NCI-H748 (cell line): ENCODE measurements at regions not wholly inside any gene's neighbourhood (a gene's known extent, or its start where the extent isn't known, plus 50 kb on each side); places are given as distances from the start of the nearest gene placed in this dataset.

Source experiments
- DNase-seq: peaks from one replicate; lab custom pipeline; 2025; ENCODE audit not compliant: unreplicated experiment; lab: John Stamatoyannopoulos, UW

GRCh38 chr1:87903242-87903641, 574.6 kb downstream of the LMO4 start:
- no peak for DNase-seq

GRCh38 chr1:87904651-87905050, 576.0 kb downstream of the LMO4 start:
- no peak for DNase-seq

GRCh38 chr1:87905651-87906050, 577.0 kb downstream of the LMO4 start:
- no peak for DNase-seq

- no peak for DNase-seq
These were observed 577.4 kb downstream of the LMO4 start for GRCh38 chr1:87906078-87906477.

- no peak for DNase-seq
These were observed 584.7 kb downstream of the LMO4 start for GRCh38 chr1:87913361-87913760.

GRCh38 chr1:87914396-87914795, 585.7 kb downstream of the LMO4 start:
- DNase-seq: no peak

GRCh38 chr1:87915771-87916170, 587.1 kb downstream of the LMO4 start:
- DNase-seq: no peak

GRCh38 chr1:87916965-87917364, 588.3 kb downstream of the LMO4 start:
- DNase-seq: no peak

GRCh38 chr1:87918398-87918797, 589.7 kb downstream of the LMO4 start:
- DNase-seq: no peak

- DNase-seq: no peak
These were observed 594.2 kb downstream of the LMO4 start for GRCh38 chr1:87922885-87923284.

- DNase-seq: no peak
These were observed 597.6 kb downstream of the LMO4 start for GRCh38 chr1:87926131-87926830.

- DNase-seq: no peak
These were observed 598.2 kb downstream of the LMO4 start for GRCh38 chr1:87926921-87927320.

GRCh38 chr1:87927391-87928280, 599.0 kb downstream of the LMO4 start:
- no peak for DNase-seq

GRCh38 chr1:87928623-87929022, 599.9 kb downstream of the LMO4 start:
- no peak for DNase-seq

GRCh38 chr1:87929906-87930305, 601.2 kb downstream of the LMO4 start:
- no peak for DNase-seq

GRCh38 chr1:87930796-87931195, 602.1 kb downstream of the LMO4 start:
- no peak for DNase-seq

GRCh38 chr1:87933171-87933570, 604.5 kb downstream of the LMO4 start:
- no peak for DNase-seq

GRCh38 chr1:87935130-87935529, 606.5 kb downstream of the LMO4 start:
- DNase-seq: no peak

GRCh38 chr1:87937831-87938395, 609.2 kb downstream of the LMO4 start:
- DNase-seq: no peak

- DNase-seq: no peak
These were observed 610.0 kb downstream of the LMO4 start for GRCh38 chr1:87938631-87939030.

- no peak for DNase-seq
These were observed 610.8 kb downstream of the LMO4 start for GRCh38 chr1:87939444-87939843.

GRCh38 chr1:87940421-87940820, 611.7 kb downstream of the LMO4 start:
- DNase-seq: no peak
